ENCODE measurements at regions not wholly inside any gene's neighbourhood (a gene's known extent, or its start where the extent isn't known, plus 50 kb on each side); places are given as distances from the start of the nearest gene placed in this dataset.

DNA sequence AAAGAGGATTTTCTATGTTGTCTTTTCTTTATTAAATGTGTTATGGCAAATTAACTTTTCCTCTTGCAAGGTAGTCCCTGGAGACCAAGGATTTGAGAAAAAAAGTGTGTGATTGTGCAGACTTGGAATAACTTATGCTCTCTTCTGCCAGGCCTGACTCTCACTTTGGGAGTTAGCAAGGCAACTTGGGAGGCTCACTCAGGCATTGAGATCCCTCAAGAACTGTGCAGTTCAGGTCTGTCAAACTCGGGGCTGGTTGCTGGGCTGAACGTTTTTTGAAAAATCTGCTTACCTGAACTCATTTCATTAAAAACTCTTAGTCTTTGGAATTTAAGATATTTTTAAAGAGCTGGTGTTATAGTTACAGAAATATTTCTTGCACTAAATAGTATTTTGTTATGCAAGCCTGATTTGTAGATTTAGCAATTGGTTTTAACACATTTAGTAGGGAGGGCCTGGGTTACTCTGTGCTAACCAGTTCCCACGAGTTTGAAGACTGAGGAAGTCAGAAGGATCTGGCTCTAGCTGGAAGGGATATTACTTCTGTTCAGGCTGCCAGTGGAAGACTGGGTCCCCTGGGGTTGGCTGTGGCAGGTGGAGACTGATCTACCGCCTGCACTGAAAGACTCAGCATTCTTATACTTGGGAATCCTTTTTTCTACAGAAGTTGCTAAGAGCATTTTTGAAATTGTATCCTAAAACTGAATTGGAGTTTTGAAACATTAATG is 150.4 kb upstream of the PCSK5 start:
- ChIA-PET CTCF (no interaction called here), POLR2A (no interaction called here)
- Histone ChIP-seq H3K4me3 (ENCODE audit: low read depth, low read length) (no peak overlapping the region), H3K9me3 (ENCODE audit: control insufficient read depth, insufficient read depth, low read length) (no peaks in the 10 kb centered on the region), H3K27ac (ENCODE audit: low read depth, low read length) (no peak overlapping the region), H3K27me3 (ENCODE audit: control insufficient read depth, insufficient read depth, low read length) (no peaks in the 10 kb centered on the region)
- no peak for DNase-seq (ENCODE audit: low read depth, low spot score)
- TF ChIP-seq, protein P1, sequence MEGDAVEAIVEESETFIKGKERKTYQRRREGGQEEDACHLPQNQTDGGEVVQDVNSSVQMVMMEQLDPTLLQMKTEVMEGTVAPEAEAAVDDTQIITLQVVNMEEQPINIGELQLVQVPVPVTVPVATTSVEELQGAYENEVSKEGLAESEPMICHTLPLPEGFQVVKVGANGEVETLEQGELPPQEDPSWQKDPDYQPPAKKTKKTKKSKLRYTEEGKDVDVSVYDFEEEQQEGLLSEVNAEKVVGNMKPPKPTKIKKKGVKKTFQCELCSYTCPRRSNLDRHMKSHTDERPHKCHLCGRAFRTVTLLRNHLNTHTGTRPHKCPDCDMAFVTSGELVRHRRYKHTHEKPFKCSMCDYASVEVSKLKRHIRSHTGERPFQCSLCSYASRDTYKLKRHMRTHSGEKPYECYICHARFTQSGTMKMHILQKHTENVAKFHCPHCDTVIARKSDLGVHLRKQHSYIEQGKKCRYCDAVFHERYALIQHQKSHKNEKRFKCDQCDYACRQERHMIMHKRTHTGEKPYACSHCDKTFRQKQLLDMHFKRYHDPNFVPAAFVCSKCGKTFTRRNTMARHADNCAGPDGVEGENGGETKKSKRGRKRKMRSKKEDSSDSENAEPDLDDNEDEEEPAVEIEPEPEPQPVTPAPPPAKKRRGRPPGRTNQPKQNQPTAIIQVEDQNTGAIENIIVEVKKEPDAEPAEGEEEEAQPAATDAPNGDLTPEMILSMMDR (IDR thresholded peaks at IDR 0.05; ENCODE audit: low read depth, low read length), result no peak

DNA sequence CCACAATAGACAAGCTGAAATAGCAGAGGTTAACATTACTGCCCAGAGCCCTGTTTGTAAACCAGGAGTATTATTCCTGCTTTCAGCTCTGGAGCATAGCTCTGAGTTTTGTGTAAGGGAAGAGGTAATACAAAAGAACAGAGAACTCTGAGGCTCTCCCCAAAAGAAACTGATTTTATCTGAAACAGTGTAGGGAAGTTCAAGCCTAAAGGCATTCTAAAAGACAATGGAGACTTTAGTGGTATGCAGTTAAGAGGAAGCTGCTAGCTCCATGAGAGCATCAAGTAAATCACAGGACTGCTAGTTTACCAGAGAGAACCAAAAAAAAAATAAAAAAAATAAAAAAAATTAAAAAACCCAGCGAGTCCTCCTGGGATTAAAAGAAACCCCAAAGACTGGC is 146.6 kb upstream of the PCSK5 start:
- TF ChIP-seq, protein P1 (IDR thresholded peaks at IDR 0.05; ENCODE audit: low read depth, low read length), result no peak
- ChIA-PET CTCF (no interaction called here), POLR2A (no interaction called here)
- peaks cover 5% of the 10 kb centered on the region for H3K9me3 ChIP-seq (ENCODE audit: control insufficient read depth, insufficient read depth, low read length)
- no peak for DNase-seq (ENCODE audit: low read depth, low spot score)
- H3K27ac ChIP-seq (ENCODE audit: low read depth, low read length), result no peak overlapping the region
- no peak overlapping the region for H3K4me3 ChIP-seq (ENCODE audit: low read depth, low read length)
- H3K27me3 ChIP-seq (ENCODE audit: control insufficient read depth, insufficient read depth, low read length), result no peaks in the 10 kb centered on the region

DNA sequence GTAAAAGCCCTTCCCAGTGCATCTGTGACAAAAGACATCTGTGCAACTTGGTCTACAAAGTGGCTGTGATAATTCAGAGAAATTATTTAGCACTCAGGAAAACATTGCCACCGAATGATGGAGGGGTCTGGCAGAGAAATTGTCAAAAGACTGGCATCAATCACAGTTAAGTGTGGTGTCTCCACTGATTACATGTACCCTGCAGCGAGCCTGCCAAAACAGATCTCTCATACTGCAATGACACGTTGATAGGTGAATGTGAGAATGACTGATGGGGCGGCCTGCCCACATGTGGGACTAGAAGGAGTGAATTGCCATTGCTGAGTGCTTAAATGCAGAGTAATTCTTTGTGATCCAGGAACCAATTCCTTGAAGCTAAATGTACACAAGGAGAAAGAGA is 136.4 kb upstream of the PCSK5 start:
- H3K27ac ChIP-seq (ENCODE audit: low read depth, low read length), result no peak overlapping the region
- TF ChIP-seq, protein P1 (IDR thresholded peaks at IDR 0.05; ENCODE audit: low read depth, low read length), result no peak
- no peak for DNase-seq (ENCODE audit: low read depth, low spot score)
- H3K4me3 ChIP-seq (ENCODE audit: low read depth, low read length), result no peak overlapping the region
- ChIA-PET CTCF (no interaction called here), POLR2A (no interaction called here)
- H3K27me3 ChIP-seq (ENCODE audit: control insufficient read depth, insufficient read depth, low read length), result no peaks in the 10 kb centered on the region
- H3K9me3 ChIP-seq (ENCODE audit: control insufficient read depth, insufficient read depth, low read length), result peaks cover 5% of the 10 kb centered on the region; the same call in 1 of the 2 replicates

DNA sequence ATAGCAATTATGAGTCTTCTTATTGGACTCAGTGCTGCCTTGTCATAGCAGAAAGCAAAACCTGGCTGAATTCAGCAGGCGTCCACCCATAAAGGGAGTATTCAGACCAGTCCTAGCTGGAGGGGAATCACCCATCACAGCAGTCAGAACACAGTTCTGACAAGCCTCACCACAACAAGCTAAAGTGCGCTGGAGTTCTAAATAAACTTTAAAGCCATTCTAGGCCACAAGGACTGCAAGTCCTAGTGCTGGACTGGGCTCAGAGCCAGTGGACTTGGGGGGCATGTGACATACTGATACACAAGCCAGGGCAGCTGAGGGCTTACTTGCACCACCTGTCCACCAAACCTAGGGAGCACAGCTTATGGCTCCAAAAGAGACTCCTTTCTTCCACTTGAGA is 115.3 kb upstream of the PCSK5 start:
- Histone ChIP-seq H3K4me3 (ENCODE audit: low read depth, low read length) (no peak overlapping the region), H3K27me3 (ENCODE audit: control insufficient read depth, insufficient read depth, low read length) (no peaks in the 10 kb centered on the region), H3K27ac (ENCODE audit: low read depth, low read length) (no peak overlapping the region), H3K9me3 (ENCODE audit: control insufficient read depth, insufficient read depth, low read length) (peaks cover 10% of the 10 kb centered on the region; the same call in 1 of the 2 replicates)
- TF ChIP-seq, protein P1 (IDR thresholded peaks at IDR 0.05; ENCODE audit: low read depth, low read length), result no peak
- CTCF ChIA-PET, result no interaction called here
- POLR2A ChIA-PET, result no interaction called here
- no peak for DNase-seq (ENCODE audit: low read depth, low spot score)

DNA sequence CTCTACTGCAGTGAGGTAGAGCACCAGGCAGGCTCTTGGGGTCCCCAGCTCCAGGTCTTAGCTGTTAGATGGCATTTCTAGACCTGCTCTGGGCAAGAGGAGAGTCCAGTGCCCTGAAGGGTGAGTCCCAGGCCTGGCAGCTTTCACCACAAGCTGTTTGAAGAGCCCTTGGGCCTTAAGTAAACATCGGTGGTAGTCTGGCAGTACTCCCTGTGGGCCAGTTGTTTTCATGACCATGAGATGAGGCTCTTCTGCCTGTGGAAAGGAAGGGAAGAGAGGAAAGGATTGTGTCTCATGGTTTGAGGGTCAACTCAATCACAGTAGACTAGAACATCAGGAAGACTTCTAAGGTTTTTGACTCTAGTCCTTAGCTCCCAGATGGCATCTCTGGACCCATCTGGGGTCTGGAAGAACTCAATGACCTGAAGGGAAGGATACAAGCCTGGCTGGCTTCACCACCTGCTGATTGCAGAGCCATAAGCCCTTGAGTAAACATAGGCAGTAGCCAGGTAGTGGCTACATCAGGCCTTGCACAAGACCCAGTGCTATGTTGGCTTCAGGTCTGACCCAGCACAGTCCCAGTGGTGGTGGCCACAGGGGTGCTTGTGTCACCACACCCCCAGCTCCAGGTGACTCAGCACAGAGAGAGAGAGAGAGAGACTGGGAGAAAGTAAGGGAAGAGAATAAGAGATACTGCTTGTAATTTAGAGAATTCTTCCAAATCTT is 114.3 kb upstream of the PCSK5 start:
- peaks cover 9% of the 10 kb centered on the region; the same call in 1 of the 2 replicates for H3K9me3 ChIP-seq (ENCODE audit: control insufficient read depth, insufficient read depth, low read length)
- CTCF ChIA-PET, result no interaction called here
- POLR2A ChIA-PET, result no interaction called here
- DNase-seq (ENCODE audit: low read depth, low spot score), result no peak
- TF ChIP-seq, protein P1 (IDR thresholded peaks at IDR 0.05; ENCODE audit: low read depth, low read length), result no peak
- no peak overlapping the region for H3K4me3 ChIP-seq (ENCODE audit: low read depth, low read length)
- no peaks in the 10 kb centered on the region for H3K27me3 ChIP-seq (ENCODE audit: control insufficient read depth, insufficient read depth, low read length)
- no peak overlapping the region for H3K27ac ChIP-seq (ENCODE audit: low read depth, low read length)

All from AG04450 (cell line).